SU-DHL-6 (cell line): ENCODE measurements at regions not wholly inside any gene's neighbourhood (a gene's known extent, or its start where the extent isn't known, plus 50 kb on each side); places are given as distances from the start of the nearest gene placed in this dataset.

Experiments used
- H2AFZ ChIP-seq: fragments of 200-600 bp; sonication (generic); 2 replicates; pipeline ENCODE4 v1.6.1; 2014; ENCODE audit warnings: low read depth, mild to moderate bottlenecking, moderate library complexity, mixed read lengths, antibody characterized with exemption, low read length; ENCODE audit not compliant: severe bottlenecking
- H3F3A ChIP-seq: fragments of 200-600 bp; shearing (Covaris generic); 2 replicates; pipeline ENCODE4 v1.6.0; 2016; ENCODE audit warnings: antibody characterized with exemption, mild to moderate bottlenecking; ENCODE audit not compliant: insufficient read depth
- H3K27ac ChIP-seq: fragments of 200-600 bp; sonication (generic); 2 replicates; pipeline ENCODE4 v1.5.1; 2016; ENCODE audit warnings: low read depth, mild to moderate bottlenecking, low read length, moderate library complexity, mixed read lengths
- H3K27me3 ChIP-seq: fragments of 200-600 bp; sonication (generic), shearing (Covaris generic); 2 replicates; pipeline ENCODE4 v1.6.0; 2014; ENCODE audit warnings: mild to moderate bottlenecking, low read length
- H3K36me3 ChIP-seq: fragments of 200-600 bp; sonication (generic); 2 replicates; pipeline ENCODE4 v1.6.1; 2014; ENCODE audit warnings: mild to moderate bottlenecking, low read length, mixed read lengths
- H3K4me2 ChIP-seq: fragments of 300-600, 200-600 bp; shearing (Covaris generic), sonication (generic); 2 replicates; pipeline ENCODE4 v1.6.0; 2014; ENCODE audit warnings: low read length, low read depth, mild to moderate bottlenecking; ENCODE audit not compliant: poor library complexity, severe bottlenecking
- H3K4me3 ChIP-seq: fragments of 200-600 bp; sonication (generic); 2 replicates; pipeline ENCODE4 v1.5.1; 2014; ENCODE audit warnings: antibody characterized with exemption, low read length, mild to moderate bottlenecking, mixed read lengths; ENCODE audit not compliant: insufficient read depth, poor library complexity, severe bottlenecking
- H3K79me2 ChIP-seq: fragments of 200-600 bp; sonication (generic); 2 replicates; pipeline ENCODE4 v1.6.1; 2014; ENCODE audit warnings: mild to moderate bottlenecking, low read length, moderate library complexity; ENCODE audit not compliant: insufficient read depth
- H3K9ac ChIP-seq: fragments of 200-600 bp; sonication (generic); 2 replicates; pipeline ENCODE4 v1.7.0; 2014; ENCODE audit warnings: mild to moderate bottlenecking, low read length
- H3K9me2 ChIP-seq: fragments of 200-600 bp; sonication (generic); replicated peaks from 2 replicates; pipeline ENCODE4 v1.6.1; 2014; ENCODE audit warnings: low read length; ENCODE audit not compliant: insufficient read depth
- H3K9me3 ChIP-seq: fragments of 200-600 bp; sonication (generic); 2 replicates; pipeline ENCODE4 v1.6.1; 2014; ENCODE audit warnings: low read length, mixed read lengths; ENCODE audit not compliant: insufficient read depth
- H4K20me1 ChIP-seq: fragments of 200-600 bp; sonication (generic); 2 replicates; pipeline ENCODE4 v1.6.1; 2014; ENCODE audit warnings: low read depth, mild to moderate bottlenecking, antibody characterized with exemption, low read length, moderate library complexity, mixed read lengths
- CTCF ChIP-seq: fragments of 200-600 bp; sonication (generic); IDR thresholded peaks from one replicate; pipeline ENCODE4 v1.5.1; 2017; ENCODE audit warnings: antibody characterized with exemption, mild to moderate bottlenecking, low read length, moderate library complexity; ENCODE audit not compliant: insufficient read depth, poor library complexity, severe bottlenecking
- EZH2phosphoT487 ChIP-seq: fragments of 200-600 bp; sonication (generic), shearing (Covaris generic); conservative IDR thresholded peaks from 2 replicates; pipeline ENCODE4 v1.6.1; 2018; ENCODE audit warnings: mild to moderate bottlenecking, antibody characterized with exemption, low read length, moderate library complexity, mixed read lengths

- H3K27me3 ChIP-seq: no peaks in the 10 kb centered on the region
- no peak for TF ChIP-seq CTCF
- no peak for TF ChIP-seq EZH2phosphoT487
- no peak overlapping the region for H3K27ac ChIP-seq
- H3K79me2 ChIP-seq: no peaks in the 10 kb centered on the region
- H3K9me2 ChIP-seq: no peaks in the 10 kb centered on the region
- H3K9me3 ChIP-seq: no peaks in the 10 kb centered on the region
- H3K4me3 ChIP-seq: no peak overlapping the region
- H3K4me2 ChIP-seq: no peak overlapping the region
- no peaks in the 10 kb centered on the region for H4K20me1 ChIP-seq
- H3K36me3 ChIP-seq: no peaks in the 10 kb centered on the region
- H3F3A ChIP-seq: no peaks in the 10 kb centered on the region
- no peak overlapping the region for H3K9ac ChIP-seq
- H2AFZ ChIP-seq: no peak overlapping the region
Observed at GRCh38 chr11:19552656-19553260, 159.9 kb upstream of the NAV2 start.

GRCh38 chr11:19552161-19552560 lies 160.5 kb upstream of the NAV2 start:
- Histone ChIP-seq H2AFZ (no peak overlapping the region), H3K9me3 (no peaks in the 10 kb centered on the region), H3K27me3 (no peaks in the 10 kb centered on the region), H3K36me3 (no peaks in the 10 kb centered on the region), H3F3A (no peaks in the 10 kb centered on the region), H3K9me2 (no peaks in the 10 kb centered on the region), H3K27ac (no peak overlapping the region), H3K4me3 (no peak overlapping the region), H3K79me2 (no peaks in the 10 kb centered on the region), H3K9ac (no peak overlapping the region), H4K20me1 (no peaks in the 10 kb centered on the region), H3K4me2 (no peak overlapping the region)
- TF ChIP-seq CTCF (no peak), EZH2phosphoT487 (no peak)

- Histone ChIP-seq H3K9ac (no peak overlapping the region), H3K36me3 (no peaks in the 10 kb centered on the region), H3K4me3 (no peak overlapping the region), H4K20me1 (no peaks in the 10 kb centered on the region), H3K9me2 (no peaks in the 10 kb centered on the region), H3K27ac (no peak overlapping the region), H3K27me3 (no peaks in the 10 kb centered on the region), H3F3A (no peaks in the 10 kb centered on the region), H2AFZ (no peak overlapping the region), H3K79me2 (no peaks in the 10 kb centered on the region), H3K4me2 (no peak overlapping the region), H3K9me3 (no peaks in the 10 kb centered on the region)
- no peak for TF ChIP-seq EZH2phosphoT487
- no peak for TF ChIP-seq CTCF
Observed at GRCh38 chr11:19551457-19551856, 161.2 kb upstream of the NAV2 start.
